GM20000 (cell line): ENCODE measurements at regions not wholly inside any gene's neighbourhood (a gene's known extent, or its start where the extent isn't known, plus 50 kb on each side); places are given as distances from the start of the nearest gene placed in this dataset.

ENCODE experiments used
- DNase-seq: peaks from one replicate; pipeline ENCODE4 v3.0.0; 2012; ENCODE audit warnings: low spot score
- CTCF ChIP-seq: IDR thresholded peaks from 2 replicates; pipeline ENCODE4 v1.5.1; 2012; ENCODE audit warnings: mild to moderate bottlenecking, control low read depth; ENCODE audit errors: extremely low read depth, missing control alignments

- peak; percentile 49 for TF ChIP-seq CTCF
- peak; percentile 36 for DNase-seq
Observed at GRCh38 chr14:82710267-82710841, 1176.7 kb upstream of the SEL1L start.

DNA sequence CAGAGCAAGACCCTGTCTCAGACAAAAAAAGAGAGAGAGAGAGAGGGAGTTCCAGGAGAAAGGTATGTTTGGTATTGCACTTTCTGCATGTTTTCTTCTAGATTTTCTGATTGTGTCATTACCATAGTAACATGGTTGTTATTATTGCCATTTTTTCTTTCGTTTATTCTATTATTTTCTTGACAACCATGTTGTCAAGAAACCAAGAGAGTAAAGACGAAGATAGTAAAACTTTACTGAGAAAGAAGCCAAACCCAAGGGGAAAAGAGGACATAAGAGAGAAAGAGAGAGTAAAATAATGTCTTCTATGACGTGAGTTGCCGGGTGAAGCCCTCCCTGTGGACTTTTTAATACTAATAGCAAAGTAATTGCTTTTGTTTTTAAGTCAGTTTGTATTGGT is 1186.0 kb upstream of the SEL1L start:
- TF ChIP-seq CTCF = no peak
- no peak for DNase-seq

DNA sequence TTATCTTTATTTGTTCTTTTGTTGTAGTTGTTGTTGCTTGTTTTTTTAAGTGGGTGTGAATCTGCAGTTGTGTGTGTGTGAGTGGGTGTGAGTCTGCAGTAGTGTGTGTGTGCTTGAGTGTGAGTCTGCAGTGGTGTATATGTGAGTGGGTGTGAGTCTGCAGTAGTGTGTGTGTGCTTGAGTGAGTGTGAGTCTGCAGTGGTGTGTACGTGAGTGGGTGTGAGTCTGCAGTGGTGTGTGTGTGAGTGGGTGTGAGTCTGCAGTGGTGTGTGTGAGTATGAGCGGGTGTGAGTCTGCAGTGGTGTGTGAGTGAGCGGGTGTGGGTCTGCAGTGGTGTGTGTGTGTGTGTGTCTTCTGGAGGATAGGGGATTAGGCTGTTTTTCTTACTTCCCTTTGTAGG is 1186.8 kb upstream of the SEL1L start:
- no peak for TF ChIP-seq CTCF

GRCh38 chr14:82720946-82721345 is 1187.3 kb upstream of the SEL1L start:
- DNase-seq = no peak
- TF ChIP-seq CTCF = no peak

More for the DNA sequence above, 1186.8 kb upstream of the SEL1L start:
- no peak for DNase-seq

DNA sequence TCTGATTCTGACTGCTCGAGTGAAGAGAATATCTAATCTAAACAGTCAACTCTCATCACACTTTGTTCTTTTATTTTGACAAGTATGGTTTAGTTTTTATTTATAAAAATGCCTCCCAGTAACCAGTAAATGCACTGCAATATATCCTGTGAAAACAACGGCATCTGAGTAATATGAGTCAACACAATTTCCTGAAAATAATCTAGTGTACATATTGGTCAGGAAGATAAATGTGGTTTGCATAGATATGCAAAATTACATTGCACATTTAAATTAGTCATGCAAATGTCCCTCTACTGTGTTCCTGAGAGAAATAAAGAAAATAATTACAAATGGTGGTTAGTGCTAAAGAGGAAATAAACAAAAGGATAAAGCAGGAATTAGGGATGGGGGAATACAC is 1190.7 kb upstream of the SEL1L start:
- no peak for DNase-seq
- no peak for TF ChIP-seq CTCF

GRCh38 chr14:82725213-82725612 is 1191.6 kb upstream of the SEL1L start:
- no peak for DNase-seq
- no peak for TF ChIP-seq CTCF

- TF ChIP-seq CTCF = no peak
- DNase-seq = no peak
Observed at GRCh38 chr14:82731526-82731925, 1197.9 kb upstream of the SEL1L start.
